ENCODE measurements at regions not wholly inside any gene's neighbourhood (a gene's known extent, or its start where the extent isn't known, plus 50 kb on each side); places are given as distances from the start of the nearest gene placed in this dataset.
"Not testable (repeated sequence)": the region's sequence is repeated elsewhere in the genome, so short reads cannot be mapped to it uniquely, and the experiment has no call there.

DNA sequence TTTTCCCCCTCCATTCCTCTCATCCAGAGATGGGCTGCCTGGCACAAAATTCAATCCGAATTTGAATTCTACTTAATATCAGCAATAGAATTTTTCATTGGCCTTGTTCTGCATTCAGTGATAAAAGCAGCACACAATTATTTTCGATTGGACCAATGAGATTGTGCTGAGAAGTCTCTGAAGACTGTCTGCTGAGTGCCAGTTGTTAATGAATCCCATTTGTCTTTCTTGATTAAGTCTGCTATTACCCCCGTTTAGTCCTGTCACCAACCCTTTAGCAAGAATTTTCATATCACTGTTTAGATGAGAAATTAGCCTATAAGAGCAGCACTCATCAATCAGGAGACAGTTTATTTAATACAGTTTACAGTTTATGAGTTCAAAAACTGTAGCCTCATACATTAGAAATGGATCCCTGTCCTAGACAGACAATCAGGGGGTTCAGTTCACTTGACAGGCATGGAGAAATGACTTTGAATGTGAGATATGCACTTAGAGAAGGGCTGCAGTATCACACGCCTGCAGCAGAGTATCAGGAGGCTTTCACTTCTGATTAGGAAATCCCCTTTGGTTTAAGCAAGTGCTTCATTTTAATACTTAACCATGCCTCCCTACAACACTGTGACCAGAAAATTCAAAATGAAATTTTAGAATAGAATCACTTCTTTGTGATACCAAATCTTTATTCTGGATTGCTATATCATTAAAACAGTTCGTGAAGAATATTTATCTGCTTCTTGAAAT, 304.7 kb upstream of the PTBP2 start:
- peak; percentile 1 for DNase-seq (ENCODE audit: low spot score)

DNA sequence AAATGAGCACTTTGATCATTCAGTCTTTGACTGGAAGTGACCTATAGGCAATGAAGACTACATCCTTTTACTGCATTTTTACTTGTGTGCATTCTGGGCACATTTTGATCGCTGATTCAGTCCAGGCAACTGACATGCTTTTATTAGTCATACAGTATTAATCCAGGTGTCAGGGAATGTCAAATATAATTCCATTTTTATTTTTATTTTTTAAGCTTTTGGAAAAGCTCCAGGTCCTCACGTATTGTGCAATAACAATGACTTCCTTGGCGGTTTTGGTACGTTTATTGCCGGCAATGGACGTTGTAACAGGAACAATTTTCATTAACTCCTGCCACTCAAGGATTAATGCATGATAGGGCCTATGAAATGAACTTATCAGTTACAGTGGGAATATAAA, 302.6 kb upstream of the PTBP2 start:
- no peak for DNase-seq (ENCODE audit: low spot score)

DNA sequence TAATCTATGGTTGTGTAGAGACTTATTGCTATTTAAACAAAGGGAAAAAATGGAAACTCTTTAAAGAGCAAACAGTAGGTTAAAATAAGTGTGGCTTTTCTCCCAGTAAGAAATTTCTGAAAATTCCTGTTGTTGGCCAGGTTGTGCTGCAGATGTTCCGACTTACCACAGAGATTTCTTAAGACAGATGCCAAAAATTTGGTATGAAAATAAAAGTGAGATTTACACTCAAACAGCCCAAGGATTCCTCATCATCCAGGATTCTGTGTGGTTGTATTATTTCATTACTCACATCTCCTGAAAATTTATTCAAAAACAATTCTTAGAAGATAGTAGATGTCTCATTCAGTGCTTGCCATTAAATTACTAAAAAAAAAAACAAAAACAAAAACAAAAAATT, 296.7 kb upstream of the PTBP2 start:
- no peak for DNase-seq (ENCODE audit: low spot score)

DNA sequence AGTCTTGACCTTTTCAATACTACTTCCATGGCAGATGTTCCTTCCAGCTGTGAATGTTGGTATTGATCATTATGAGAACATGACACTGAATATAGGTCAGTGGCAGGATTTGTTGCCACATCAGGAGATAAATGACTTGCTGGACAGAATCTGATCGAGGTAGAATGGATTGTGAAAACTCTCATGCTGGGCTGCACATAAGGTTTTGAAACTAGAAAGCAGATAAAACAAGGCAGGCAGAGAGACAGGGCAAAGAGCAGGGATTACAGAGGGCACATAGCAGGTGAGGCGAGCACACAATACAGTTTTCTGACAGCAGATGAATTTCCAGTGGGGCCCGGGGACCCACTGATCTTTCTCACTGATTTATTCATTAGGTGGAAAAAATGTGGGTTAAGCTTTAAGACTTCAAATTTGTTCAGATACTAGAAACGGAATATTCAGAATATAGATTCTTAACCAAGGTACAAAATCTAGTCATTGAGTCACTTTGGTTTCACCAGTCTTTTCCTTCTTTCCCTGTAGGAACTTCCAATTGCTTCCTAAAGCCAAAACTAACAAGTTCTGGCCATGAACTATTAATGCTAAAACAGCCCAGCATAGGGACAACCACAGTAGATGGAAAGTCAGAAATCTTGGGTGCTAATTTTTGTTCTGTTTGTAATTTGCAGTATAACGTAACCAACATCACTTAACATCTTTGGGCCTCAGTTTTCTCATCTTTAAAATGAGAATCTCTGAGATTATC, 296.0 kb upstream of the PTBP2 start:
- no peak for DNase-seq (ENCODE audit: low spot score)

DNA sequence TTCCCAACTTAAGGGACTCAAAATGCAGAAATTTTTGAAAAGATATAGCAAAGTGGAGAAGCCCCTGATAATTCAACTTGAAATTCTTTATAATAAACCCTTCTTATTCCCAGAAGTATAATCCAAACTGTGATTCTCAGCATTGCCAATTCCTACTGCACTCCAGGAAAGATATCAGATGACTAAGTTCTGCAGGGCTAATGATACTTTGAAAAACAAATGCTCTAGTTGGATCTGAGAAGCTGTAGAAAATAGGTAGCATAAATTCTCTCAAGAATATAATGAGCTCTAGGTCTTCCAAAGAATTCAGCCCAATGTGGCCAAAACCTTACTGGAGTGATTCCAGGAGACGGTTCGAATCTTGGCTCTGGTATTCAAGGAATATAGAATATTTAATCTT, 294.0 kb upstream of the PTBP2 start:
- DNase-seq (ENCODE audit: low spot score) = no peak

DNA sequence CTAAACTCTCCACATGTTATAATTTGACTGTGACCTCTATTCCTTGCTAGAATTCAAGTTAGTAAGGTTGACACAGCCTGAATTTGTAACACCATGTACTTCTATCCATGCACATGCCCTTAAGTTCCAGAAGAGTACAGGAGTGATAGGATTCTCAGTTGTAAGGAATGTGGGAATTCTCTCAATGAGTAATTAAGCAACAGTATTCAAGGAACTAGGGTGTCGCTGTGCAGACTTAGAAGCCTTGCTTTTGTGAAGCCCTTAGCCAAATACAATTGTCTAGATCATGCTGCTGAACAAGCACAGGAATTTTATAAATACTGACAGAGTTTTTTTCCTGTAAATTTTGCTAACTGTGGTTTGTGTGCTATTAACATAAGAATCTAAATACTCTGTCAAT, 276.3 kb upstream of the PTBP2 start:
- DNase-seq (ENCODE audit: low spot score) = no peak

DNA sequence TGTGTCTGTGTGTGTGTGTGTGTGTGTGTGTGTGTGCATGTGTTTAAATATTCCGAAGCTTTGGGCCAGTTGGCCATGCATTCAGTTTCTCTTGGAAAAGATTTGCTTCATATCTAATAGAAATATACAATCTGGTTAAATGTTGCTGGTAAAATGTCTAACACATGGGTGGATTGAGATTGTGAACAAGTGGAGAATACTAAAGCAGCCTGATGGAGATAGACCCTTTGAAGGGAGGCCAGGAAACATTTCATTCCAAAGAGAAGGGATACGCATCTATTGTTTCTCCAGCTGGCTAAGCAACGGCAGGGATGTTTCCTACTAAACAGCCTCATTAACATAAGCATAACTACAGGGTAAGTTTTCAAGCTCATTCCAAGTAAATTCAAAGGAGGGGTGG, 257.5 kb upstream of the PTBP2 start:
- DNase-seq (ENCODE audit: low spot score) = no peak

DNA sequence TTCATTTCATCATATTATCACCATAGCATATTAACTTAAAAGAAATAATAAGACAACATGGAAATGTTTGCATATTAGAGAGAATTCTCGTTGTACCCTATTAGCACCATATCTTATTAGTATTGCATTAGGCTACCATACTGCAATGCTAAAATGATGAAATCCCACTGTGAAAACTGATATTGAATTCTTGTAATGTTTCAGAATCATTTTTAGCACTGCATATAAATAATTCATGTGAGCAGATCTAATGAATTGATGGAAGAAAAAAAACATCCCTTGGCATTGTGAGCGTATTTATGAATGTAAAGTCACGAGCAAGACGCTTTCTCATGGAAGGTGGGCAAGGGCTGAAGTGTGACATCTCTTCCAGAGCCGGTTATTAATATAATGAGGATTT, 257.1 kb upstream of the PTBP2 start:
- DNase-seq (ENCODE audit: low spot score) = no peak

DNA sequence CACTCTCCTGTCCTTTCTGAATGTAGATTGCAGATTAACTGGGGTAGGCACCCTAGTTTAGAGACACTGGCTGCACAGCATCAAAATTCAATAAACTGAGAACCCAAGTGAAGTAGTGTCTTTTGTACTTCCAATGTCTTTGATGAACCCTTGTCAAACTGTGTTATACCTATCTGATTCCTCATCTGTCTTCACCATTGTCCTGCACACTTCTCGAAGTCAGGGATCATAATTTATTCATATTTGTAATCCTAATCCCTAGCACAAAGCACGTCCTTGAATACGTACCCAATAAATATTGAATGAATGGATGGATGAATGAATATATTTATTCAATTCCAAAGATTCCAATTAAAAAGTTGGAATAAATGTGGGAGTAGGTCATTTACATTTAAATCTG, 256.6 kb upstream of the PTBP2 start:
- DNase-seq (ENCODE audit: low spot score) = no peak

DNA sequence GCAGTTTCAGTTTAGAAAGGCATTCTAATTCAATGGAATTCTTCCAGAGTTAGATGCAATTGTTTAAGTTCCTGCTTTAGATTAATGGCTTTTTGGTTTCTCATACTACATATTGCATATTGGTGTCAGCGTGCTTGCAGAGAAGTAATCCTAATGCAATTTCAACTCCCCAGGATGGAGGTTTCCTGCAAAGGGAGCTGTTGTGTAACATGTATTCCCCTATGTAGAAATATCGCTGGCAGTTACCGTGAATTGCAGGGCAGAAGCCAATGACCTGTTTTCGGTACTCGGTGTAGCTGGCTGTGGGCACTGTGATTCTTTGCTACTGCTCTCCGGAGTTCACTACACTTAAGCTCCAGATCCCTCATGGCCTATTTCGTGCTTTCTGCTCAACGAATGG, 256.1 kb upstream of the PTBP2 start:
- DNase-seq (ENCODE audit: low spot score) = no peak

DNA sequence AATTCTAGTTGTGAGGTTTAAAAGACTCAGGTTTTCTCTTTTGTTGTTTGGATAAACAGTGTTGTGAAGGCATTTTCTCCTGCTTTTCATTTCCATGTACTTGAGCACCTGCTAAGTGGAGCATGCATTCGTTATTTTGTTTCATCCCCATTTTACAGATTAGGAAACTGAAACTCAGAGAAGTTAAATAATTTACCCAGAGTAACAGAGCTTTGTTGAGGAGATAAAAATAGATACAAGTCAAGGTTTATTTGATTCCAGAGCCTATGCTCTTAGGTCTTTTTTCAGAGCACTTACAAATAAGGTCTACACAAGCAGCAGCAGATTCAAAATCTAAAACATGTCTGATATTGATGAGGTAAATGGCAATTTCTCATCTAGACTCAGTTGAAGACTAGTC, 254.7 kb upstream of the PTBP2 start:
- DNase-seq (ENCODE audit: low spot score) = no peak

DNA sequence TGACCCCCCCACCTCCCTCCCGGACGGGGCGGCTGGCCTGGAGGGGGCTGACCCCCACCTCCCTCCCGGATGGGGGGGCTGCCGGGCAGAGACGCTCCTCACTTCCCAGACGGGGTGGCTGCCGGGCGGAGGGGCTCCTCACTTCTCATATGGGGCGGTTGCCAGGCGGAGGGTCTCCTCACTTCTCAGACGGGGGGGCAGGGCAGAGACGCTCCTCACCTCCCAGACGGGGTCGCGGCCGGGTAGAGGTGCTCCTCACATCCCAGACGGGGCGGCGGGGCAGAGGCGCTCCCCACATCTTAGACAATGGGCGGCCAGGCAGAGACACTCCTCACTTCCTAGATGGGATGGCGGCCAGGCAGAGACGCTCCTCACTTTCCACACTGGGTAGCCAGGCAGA, 251.9 kb upstream of the PTBP2 start:
- DNase-seq (ENCODE audit: low spot score) = not testable (repeated sequence)

DNA sequence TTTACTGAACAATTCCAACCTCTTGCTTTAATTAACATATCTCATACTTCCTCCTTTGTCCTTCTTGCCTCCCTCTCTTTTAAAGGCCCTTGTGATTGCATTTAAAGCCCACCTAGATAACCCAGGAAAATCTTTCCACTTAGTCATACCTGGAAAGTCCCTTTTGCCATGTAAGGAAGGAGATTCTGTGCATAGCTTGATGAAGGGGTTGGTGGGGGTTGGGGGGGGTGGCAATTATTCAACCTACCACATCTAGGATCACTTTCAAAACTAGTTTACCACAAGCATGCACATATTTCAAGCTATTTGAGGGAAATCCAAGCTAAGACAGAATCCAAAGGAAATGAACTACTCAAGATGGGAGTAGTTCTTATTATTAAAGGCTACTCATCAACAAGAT, 249.1 kb upstream of the PTBP2 start:
- DNase-seq (ENCODE audit: low spot score) = peak; percentile 89

DNA sequence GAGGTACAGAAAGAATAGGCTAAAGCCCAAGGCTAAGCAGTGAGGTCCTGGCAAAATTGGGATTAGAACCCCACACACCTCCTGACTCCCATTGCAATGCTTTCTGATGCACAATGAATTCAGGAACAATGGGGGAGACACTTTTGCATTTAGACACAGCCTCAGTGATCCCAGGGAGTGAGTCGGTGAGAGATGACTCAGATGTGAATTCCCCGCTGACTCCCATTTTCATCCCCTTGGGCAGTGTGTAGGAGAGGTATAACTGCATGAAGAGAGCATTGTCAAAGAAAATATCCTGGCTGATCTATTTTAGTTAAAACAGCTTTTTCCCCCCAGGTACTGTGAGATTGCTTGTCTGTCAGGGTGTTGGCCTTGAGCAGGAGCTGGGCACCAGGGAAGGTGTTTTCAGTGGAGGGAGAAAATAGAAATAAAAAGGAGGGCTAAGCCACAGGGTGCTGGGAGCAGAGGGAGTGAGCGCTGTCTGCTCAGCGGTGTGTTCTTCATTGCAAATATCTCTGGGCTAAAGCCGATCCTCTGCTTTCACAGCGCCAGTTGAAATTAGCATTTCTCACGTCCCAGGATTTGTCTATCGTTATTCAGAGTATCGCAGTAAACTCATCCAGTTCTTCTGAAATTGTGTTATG, 247.7 kb upstream of the PTBP2 start:
- peak; percentile 76 for DNase-seq (ENCODE audit: low spot score)

DNA sequence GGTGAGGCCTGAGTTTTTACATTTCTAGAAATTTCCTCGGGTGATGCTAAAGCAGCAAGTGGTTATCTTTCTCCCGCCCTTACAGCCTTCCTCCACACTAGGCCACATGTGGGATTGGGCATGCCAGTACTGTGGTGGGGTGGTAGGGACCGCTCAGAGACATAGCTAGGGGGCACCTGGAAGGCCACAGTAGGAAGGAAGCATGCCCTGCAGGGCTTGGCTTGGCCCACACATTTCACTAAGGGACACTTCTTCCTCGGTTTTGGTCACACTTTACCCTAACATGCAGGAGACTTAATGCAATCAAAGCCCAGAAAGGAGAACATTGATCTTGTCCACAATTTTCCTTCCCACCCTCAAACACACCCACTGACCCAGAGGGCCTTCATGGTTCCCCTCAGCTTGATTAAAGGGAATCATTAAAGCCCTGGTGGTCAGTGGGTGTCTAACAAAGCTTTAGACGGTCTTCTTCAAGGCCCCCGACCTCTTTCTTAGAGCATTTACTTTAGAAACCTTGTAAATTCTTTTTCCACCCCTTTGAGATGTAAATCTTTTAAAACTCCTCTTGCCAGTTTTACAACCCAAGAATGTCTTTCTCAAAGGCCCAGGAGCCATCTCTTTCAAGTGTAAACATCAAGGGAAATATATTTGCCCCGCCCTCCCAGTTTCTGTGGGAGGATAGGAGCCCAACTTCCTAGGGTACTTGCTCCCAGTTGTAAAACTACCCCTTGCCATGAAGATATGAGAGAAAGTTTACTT, 246.4 kb upstream of the PTBP2 start:
- no peak for DNase-seq (ENCODE audit: low spot score)

DNA sequence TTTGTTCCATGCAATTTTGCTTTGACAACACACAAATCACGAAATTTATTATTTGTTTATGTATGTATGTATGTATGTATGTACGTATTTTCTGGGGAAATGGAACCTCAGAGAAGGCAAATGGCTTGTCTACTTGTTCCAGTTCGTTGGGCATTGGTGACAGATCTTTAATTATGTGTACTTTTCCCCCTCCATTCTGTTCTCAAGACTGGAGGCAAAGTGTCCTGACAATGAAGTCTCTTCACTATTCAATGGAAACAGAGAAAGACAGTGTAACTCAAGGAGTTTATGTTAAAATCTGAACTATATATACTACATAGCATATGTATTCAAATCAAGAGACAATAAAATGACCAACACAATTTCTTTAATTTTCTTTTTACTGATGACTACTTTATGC, 245.7 kb upstream of the PTBP2 start:
- no peak for DNase-seq (ENCODE audit: low spot score)

DNA sequence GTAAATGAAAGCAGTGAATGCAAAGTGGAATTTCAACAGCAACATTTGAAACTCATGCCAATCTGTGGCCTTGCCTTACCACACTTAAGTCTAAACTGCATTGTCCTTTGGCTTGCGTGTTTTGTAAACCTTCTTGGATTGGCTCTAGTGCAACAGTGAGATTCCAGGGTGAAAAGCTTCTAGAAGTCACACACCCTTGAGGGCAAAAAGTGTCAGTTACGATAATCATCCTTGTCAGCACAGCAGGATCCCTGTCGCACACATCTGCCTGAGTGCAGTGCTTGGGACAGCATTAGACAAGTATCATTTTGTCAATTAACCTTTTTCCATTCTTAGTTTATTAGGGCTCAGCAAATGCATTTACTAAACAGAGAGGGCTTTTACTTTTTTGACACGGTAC, 243.4 kb upstream of the PTBP2 start:
- DNase-seq (ENCODE audit: low spot score) = no peak

DNA sequence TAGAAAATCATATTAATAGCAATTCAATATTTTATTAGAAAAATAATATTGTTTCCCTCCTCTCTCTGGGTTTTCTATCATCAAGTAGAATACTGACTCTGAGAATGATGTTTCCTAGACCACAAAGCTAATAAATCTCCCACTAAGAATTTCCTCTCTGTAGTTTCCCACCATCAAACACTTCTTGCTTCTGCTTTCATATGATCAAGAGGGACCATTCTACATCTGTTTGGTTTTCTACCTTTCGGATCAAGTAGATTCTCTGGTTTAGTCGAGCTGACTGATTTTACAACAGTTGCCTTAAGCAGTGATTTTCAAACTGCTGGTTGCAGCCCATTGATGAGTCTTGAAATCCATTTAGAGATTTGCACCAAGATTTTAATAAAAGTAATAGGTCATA, 240.2 kb upstream of the PTBP2 start:
- no peak for DNase-seq (ENCODE audit: low spot score)

DNA sequence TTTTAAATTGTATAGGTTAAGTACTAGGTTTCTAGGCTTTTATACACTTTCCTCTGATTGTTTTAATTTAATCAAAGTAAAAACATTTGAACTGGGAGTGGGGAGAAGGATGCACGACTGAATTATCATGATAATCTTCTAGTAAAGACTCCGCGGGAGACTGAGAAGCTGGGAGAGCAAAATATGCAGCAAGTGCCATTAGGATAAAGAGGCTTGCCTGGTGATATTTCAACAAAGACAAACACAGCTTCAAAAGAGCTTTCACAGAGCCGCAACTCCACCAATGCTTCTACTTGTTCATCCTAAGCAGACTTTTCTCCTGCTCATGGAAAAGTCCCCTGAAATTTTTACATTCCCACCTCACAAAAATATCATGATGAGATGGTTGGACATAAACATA, 239.0 kb upstream of the PTBP2 start:
- no peak for DNase-seq (ENCODE audit: low spot score)

DNA sequence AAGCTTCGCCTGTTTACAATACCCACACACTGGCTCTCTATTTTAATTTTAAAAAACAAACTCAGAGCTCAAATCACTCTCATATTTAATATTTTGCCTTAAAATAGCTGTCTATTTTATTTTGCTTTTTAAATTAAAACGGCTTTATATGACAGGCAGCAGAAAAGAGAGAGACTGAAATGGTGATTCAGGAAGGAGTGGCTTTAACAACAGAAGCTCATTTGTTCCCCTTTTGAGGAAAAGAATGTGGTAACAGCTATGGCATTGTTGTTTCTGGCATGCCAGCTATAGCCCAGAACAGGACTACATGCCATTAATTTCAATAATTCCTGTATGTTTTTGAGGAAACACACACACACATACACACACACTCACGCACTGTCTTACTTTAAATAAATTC, 234.2 kb upstream of the PTBP2 start:
- peak; percentile 10 for DNase-seq (ENCODE audit: low spot score)

DNA sequence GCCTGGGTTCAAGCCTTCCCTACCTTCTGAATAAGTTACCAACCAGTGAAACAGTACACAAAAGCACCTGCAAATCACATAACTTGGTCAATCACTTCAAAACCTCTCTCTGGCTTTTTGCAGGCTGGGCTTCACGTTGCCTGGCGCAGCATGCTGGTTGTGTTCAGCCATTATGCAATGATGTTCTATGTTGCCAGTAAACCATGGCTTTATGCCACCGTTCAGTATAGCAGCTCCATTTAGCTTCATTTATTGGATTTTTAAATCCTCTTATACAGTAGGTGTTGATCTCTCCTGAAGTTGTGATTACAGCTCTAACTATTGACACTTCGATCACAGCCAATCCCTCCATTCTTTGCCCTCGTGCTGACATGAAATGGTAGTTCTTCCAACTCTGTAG, 233.6 kb upstream of the PTBP2 start:
- DNase-seq (ENCODE audit: low spot score) = no peak

DNA sequence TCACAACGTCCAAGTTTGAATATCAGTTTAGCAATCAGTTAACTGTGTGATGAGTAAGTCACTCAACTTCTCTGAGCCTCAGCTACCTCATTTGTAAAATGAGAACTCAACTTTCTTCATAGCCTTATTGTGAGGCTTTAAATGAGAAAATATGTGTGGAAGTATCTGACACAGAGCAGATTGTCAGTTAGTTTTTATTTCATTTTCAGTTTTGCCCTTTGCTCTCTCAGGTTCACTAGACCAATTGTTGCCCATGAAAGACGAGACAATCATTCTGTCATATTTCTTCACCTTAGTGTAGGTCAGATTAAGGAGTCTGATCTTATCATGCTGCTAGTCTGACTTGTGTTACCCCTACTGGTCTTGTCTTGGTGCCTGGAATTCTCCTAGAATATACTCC, 232.8 kb upstream of the PTBP2 start:
- DNase-seq (ENCODE audit: low spot score) = no peak

All from A172 (cell line).